ENCODE measurements at regions not wholly inside any gene's neighbourhood (a gene's known extent, or its start where the extent isn't known, plus 50 kb on each side); places are given as distances from the start of the nearest gene placed in this dataset.

GRCh38 chr21:27693376-27693775 is 726.5 kb upstream of the ADAMTS5 start:
- DNase-seq = no peak
- no peaks in the 10 kb centered on the region for H3K27me3 ChIP-seq (ENCODE audit: insufficient read depth, low read length, poor library complexity)
- no peak overlapping the region for H3K9ac ChIP-seq (ENCODE audit: low read depth, low read length)
- no peaks in the 10 kb centered on the region for H4K20me1 ChIP-seq (ENCODE audit: insufficient read depth, low read length)
- H3K27ac ChIP-seq (ENCODE audit: low read length) = no peak overlapping the region
- no peak for ATAC-seq (ENCODE audit: insufficient read depth, low read depth)
- no peaks in the 10 kb centered on the region for H3K4me1 ChIP-seq (ENCODE audit: insufficient read depth, low read length)
- H3K4me3 ChIP-seq (ENCODE audit: low read depth in 1 of 2, low read length in 2 of 2) = no peak overlapping the region
- TF ChIP-seq EZH2 (IDR thresholded peaks at IDR 0.05; ENCODE audit: borderline replicate concordance, low read depth, low read length, severe bottlenecking) (no peak), CTCF (IDR thresholded peaks at IDR 0.05; ENCODE audit: borderline replicate concordance, extremely low read depth, low read length, poor library complexity, severe bottlenecking) (no peak)
- no peak overlapping the region for H2AFZ ChIP-seq (ENCODE audit: low read depth, low read length)
- H3K36me3 ChIP-seq (ENCODE audit: insufficient read depth, low read length) = no peaks in the 10 kb centered on the region
- H3K4me2 ChIP-seq (ENCODE audit: insufficient read depth, low read length) = no peak overlapping the region
- no peaks in the 10 kb centered on the region for H3K9me3 ChIP-seq (ENCODE audit: insufficient read depth, low read length, severe bottlenecking)
- no peaks in the 10 kb centered on the region for H3K79me2 ChIP-seq (ENCODE audit: insufficient read depth, low read length)

GRCh38 chr21:27691516-27691915 is 724.6 kb upstream of the ADAMTS5 start:
- TF ChIP-seq EZH2 (IDR thresholded peaks at IDR 0.05; ENCODE audit: borderline replicate concordance, low read depth, low read length, severe bottlenecking) = no peak
- no peak for TF ChIP-seq CTCF (IDR thresholded peaks at IDR 0.05; ENCODE audit: borderline replicate concordance, extremely low read depth, low read length, poor library complexity, severe bottlenecking)
- H3K27ac ChIP-seq (ENCODE audit: low read length) = no peak overlapping the region
- no peaks in the 10 kb centered on the region for H3K36me3 ChIP-seq (ENCODE audit: insufficient read depth, low read length)
- no peaks in the 10 kb centered on the region for H4K20me1 ChIP-seq (ENCODE audit: insufficient read depth, low read length)
- no peak for ATAC-seq (ENCODE audit: insufficient read depth, low read depth)
- H3K4me2 ChIP-seq (ENCODE audit: insufficient read depth, low read length) = no peak overlapping the region
- no peaks in the 10 kb centered on the region for H3K79me2 ChIP-seq (ENCODE audit: insufficient read depth, low read length)
- DNase-seq = no peak
- no peak overlapping the region for H3K9ac ChIP-seq (ENCODE audit: low read depth, low read length)
- H3K4me1 ChIP-seq (ENCODE audit: insufficient read depth, low read length) = no peaks in the 10 kb centered on the region
- no peaks in the 10 kb centered on the region for H3K27me3 ChIP-seq (ENCODE audit: insufficient read depth, low read length, poor library complexity)
- no peaks in the 10 kb centered on the region for H3K9me3 ChIP-seq (ENCODE audit: insufficient read depth, low read length, severe bottlenecking)
- H3K4me3 ChIP-seq (ENCODE audit: low read depth in 1 of 2, low read length in 2 of 2) = no peak overlapping the region
- no peak overlapping the region for H2AFZ ChIP-seq (ENCODE audit: low read depth, low read length)

GRCh38 chr21:27691006-27691405 is 724.1 kb upstream of the ADAMTS5 start:
- Histone ChIP-seq H3K4me3 (ENCODE audit: low read depth in 1 of 2, low read length in 2 of 2) (no peak overlapping the region), H3K9ac (ENCODE audit: low read depth, low read length) (no peak overlapping the region), H4K20me1 (ENCODE audit: insufficient read depth, low read length) (no peaks in the 10 kb centered on the region), H2AFZ (ENCODE audit: low read depth, low read length) (no peak overlapping the region), H3K4me1 (ENCODE audit: insufficient read depth, low read length) (no peaks in the 10 kb centered on the region), H3K79me2 (ENCODE audit: insufficient read depth, low read length) (no peaks in the 10 kb centered on the region), H3K4me2 (ENCODE audit: insufficient read depth, low read length) (no peak overlapping the region), H3K27me3 (ENCODE audit: insufficient read depth, low read length, poor library complexity) (no peaks in the 10 kb centered on the region), H3K36me3 (ENCODE audit: insufficient read depth, low read length) (no peaks in the 10 kb centered on the region), H3K9me3 (ENCODE audit: insufficient read depth, low read length, severe bottlenecking) (no peaks in the 10 kb centered on the region), H3K27ac (ENCODE audit: low read length) (no peak overlapping the region)
- ATAC-seq (ENCODE audit: insufficient read depth, low read depth) (no peak), DNase-seq (no peak)
- TF ChIP-seq CTCF (IDR thresholded peaks at IDR 0.05; ENCODE audit: borderline replicate concordance, extremely low read depth, low read length, poor library complexity, severe bottlenecking) = no peak

GRCh38 chr21:27690426-27690825 is 723.5 kb upstream of the ADAMTS5 start:
- DNase-seq = no peak
- H4K20me1 ChIP-seq (ENCODE audit: insufficient read depth, low read length) = no peaks in the 10 kb centered on the region
- H3K9ac ChIP-seq (ENCODE audit: low read depth, low read length) = no peak overlapping the region
- TF ChIP-seq EZH2 (IDR thresholded peaks at IDR 0.05; ENCODE audit: borderline replicate concordance, low read depth, low read length, severe bottlenecking) (no peak), CTCF (IDR thresholded peaks at IDR 0.05; ENCODE audit: borderline replicate concordance, extremely low read depth, low read length, poor library complexity, severe bottlenecking) (no peak)
- H3K27me3 ChIP-seq (ENCODE audit: insufficient read depth, low read length, poor library complexity) = no peaks in the 10 kb centered on the region
- H2AFZ ChIP-seq (ENCODE audit: low read depth, low read length) = no peak overlapping the region
- H3K4me2 ChIP-seq (ENCODE audit: insufficient read depth, low read length) = no peak overlapping the region
- no peaks in the 10 kb centered on the region for H3K4me1 ChIP-seq (ENCODE audit: insufficient read depth, low read length)
- no peaks in the 10 kb centered on the region for H3K9me3 ChIP-seq (ENCODE audit: insufficient read depth, low read length, severe bottlenecking)
- H3K79me2 ChIP-seq (ENCODE audit: insufficient read depth, low read length) = no peaks in the 10 kb centered on the region
- H3K36me3 ChIP-seq (ENCODE audit: insufficient read depth, low read length) = no peaks in the 10 kb centered on the region
- ATAC-seq (ENCODE audit: insufficient read depth, low read depth) = no peak
- H3K27ac ChIP-seq (ENCODE audit: low read length) = no peak overlapping the region
- H3K4me3 ChIP-seq (ENCODE audit: low read depth in 1 of 2, low read length in 2 of 2) = no peak overlapping the region
